ENCODE measurements at regions not wholly inside any gene's neighbourhood (a gene's known extent, or its start where the extent isn't known, plus 50 kb on each side); places are given as distances from the start of the nearest gene placed in this dataset.

DNA sequence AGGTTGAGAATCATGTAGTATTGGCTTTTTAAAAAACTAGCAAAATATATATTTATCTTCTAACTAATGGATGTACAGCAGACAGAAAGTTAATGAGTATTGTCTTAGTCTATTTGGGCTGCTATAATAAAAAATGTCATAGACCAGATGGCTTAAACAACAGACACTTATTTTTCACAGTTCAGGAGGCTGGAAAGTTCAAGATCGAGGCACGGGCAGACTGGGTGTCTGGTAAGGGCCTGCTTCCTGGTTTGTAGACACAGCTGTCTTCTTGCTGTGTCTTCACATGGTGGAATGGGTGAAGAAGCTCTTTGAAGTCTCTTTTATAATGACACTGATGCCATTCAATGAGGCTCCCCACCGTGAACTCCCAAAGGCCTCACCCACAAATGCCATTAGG lies 70.1 kb upstream of the KRR1 start:
- DNase-seq = no peak

DNA sequence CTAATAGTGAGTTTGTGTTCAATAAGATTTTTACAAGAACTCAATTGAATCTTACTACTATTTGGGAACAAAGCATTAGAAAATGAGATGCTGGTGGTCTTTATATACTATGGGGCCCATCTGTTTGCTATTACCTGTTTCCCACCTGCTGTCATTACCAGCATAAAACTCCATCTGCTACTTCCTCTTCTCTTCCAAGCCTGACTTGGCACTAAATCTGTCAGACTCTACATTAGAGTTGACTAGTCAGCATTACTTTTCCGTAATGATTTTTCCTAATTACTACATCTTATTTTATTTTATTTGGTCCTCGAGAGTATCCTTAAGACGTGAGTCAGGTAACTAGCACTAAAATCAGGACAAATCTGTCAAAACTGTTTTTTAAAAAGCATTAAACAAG lies 68.1 kb upstream of the KRR1 start:
- DNase-seq = no peak

GRCh38 chr12:75578546-75578945 lies 67.1 kb upstream of the KRR1 start:
- no peak for DNase-seq

DNA sequence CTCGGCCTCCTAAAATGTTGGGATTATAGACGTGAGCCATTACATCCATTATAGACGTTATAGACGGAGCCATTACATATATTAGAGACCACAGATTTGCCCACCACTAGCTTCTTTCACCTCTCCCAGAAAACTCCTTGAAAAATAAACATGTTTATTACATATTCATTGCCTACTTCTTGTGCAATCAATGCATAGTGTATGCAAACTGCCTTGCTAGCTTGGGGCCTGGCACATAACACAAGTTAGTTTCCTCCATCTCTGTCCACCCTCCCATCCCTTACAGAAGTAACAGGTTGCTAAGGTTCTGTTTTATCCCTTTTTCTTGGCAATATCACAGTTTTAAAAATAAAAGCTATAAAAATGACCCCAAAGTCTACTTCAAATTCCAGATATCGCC lies 66.4 kb upstream of the KRR1 start:
- DNase-seq = no peak

GRCh38 chr12:75571656-75572205 lies 60.3 kb upstream of the KRR1 start:
- no peak for DNase-seq

GRCh38 chr12:75571204-75571603 lies 59.8 kb upstream of the KRR1 start:
- DNase-seq = no peak

GRCh38 chr12:75568801-75569200 lies 57.4 kb upstream of the KRR1 start:
- DNase-seq = no peak

- no peak for DNase-seq
Observed at GRCh38 chr12:75568393-75568792, 57.0 kb upstream of the KRR1 start.

DNA sequence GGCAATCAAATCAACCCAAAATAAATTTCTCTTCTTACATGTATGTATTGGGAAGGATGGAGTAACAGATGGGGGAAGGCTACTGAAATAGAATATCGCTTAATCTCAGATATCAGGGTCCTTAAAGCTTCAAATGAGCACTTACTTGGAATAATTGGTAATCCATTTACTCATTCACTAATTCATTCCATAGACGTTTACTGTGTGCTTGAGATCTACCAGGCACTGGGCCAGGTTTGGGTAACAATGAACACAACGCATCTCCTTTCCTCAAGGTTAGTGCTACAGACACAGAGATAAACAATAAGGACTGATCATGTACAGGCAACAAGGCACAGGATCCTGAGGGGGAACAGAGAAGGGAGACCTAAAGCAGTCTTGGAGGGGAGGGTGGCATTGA lies 54.4 kb upstream of the KRR1 start:
- DNase-seq = no peak

- no peak for DNase-seq
Observed at GRCh38 chr12:75564852-75565251, 53.4 kb upstream of the KRR1 start.

- DNase-seq = no peak
Observed at GRCh38 chr12:75564398-75564797, 53.0 kb upstream of the KRR1 start.

DNA sequence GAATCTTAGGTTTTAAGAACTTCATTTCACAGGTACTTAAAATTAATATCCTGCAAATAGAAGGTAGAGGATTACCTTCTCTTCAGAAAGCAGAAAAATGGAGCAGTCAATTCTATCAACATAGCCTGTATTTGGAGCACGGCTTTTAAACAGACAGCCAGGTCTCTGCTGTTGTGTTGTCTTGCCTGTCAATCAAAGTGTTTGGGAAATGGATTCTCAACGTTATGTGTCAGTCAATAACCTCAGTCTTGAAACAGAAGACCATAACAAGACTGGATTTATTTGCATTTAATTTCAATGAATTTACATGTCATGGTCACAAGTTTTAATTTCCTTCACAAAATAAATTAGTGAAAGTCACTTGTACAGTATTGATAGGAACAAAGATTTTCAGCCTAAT lies 51.9 kb upstream of the KRR1 start:
- DNase-seq = no peak

- no peak for DNase-seq
Observed at GRCh38 chr12:75561921-75562320, 50.5 kb upstream of the KRR1 start.

All from NK-92 treated with Interleukin-12 subunit alpha and Interleukin-12 subunit beta, amount 100 ng/mL, for 24 hours (cell line).